Type B pancreatic cell (in vitro differentiated cells): ENCODE measurements at regions not wholly inside any gene's neighbourhood (a gene's known extent, or its start where the extent isn't known, plus 50 kb on each side); places are given as distances from the start of the nearest gene placed in this dataset.

Experiments
- DNase-seq: peaks from one replicate; pipeline ENCODE4 v3.0.0; 2021; ENCODE audit warnings: mixed read lengths; ENCODE audit not compliant: unreplicated experiment; ENCODE audit errors: extremely low spot score
- H3K27ac Mint-ChIP-seq: 2 replicates; pipeline ENCODE4 v1.8.0; 2021; ENCODE audit warnings: mild to moderate bottlenecking, mixed read lengths
- H3K27me3 Mint-ChIP-seq: 2 replicates; pipeline ENCODE4 v1.8.0; 2021; ENCODE audit warnings: mixed read lengths
- H3K36me3 Mint-ChIP-seq: 2 replicates; pipeline ENCODE4 v1.8.0; 2021; ENCODE audit warnings: mixed read lengths
- H3K4me1 Mint-ChIP-seq: one replicate; pipeline ENCODE4 v1.8.0; 2021; ENCODE audit warnings: mixed read lengths; ENCODE audit not compliant: unreplicated experiment
- H3K4me3 Mint-ChIP-seq: 2 replicates; pipeline ENCODE4 v1.8.0; 2021; ENCODE audit warnings: mild to moderate bottlenecking, mixed read lengths
- H3K9me3 Mint-ChIP-seq: 2 replicates; pipeline ENCODE4 v1.8.0; 2021; ENCODE audit warnings: mixed read lengths
- TF ChIP-seq, protein P1 (sequence below): fragments of 200-600 bp; sonication (generic); conservative IDR thresholded peaks from 2 replicates; pipeline ENCODE4 v1.5.0; 2021; ENCODE audit warnings: antibody characterized with exemption, mild to moderate bottlenecking

DNA sequence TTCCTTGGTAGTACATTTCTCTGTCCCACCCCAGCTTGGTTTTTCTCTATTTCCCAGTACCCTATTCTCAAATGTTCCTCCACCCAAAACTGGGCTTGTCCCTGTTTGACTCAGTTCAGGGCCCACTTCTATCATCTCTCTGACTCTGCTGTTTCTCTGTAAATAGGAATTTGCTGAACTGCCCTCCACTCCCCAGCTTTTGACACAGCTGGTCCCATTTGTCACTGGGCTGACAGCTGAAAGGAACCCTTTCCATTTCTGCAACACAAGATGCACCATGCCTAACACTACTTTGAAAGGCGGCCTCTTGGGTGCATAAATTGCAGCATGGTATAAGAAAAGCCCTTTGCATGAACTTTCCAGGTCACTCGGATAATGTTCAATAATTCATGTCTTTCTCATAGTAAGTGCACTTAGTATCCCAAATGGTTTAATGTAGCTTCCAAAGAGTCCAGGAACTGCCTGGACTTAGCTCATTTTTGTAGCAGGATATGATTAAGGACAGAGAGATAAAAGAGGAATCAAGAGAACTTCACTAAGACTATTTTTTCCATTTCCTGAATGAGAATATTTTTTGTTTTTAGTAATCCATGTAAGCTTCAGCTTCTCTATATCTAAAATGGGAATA, 256.7 kb downstream of the CDH11 start:
- TF ChIP-seq, protein P1, sequence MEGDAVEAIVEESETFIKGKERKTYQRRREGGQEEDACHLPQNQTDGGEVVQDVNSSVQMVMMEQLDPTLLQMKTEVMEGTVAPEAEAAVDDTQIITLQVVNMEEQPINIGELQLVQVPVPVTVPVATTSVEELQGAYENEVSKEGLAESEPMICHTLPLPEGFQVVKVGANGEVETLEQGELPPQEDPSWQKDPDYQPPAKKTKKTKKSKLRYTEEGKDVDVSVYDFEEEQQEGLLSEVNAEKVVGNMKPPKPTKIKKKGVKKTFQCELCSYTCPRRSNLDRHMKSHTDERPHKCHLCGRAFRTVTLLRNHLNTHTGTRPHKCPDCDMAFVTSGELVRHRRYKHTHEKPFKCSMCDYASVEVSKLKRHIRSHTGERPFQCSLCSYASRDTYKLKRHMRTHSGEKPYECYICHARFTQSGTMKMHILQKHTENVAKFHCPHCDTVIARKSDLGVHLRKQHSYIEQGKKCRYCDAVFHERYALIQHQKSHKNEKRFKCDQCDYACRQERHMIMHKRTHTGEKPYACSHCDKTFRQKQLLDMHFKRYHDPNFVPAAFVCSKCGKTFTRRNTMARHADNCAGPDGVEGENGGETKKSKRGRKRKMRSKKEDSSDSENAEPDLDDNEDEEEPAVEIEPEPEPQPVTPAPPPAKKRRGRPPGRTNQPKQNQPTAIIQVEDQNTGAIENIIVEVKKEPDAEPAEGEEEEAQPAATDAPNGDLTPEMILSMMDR: no peak
- Mint-ChIP-seq H3K27me3 (peaks cover 3% of the 10 kb centered on the region), H3K36me3 (no peaks in the 10 kb centered on the region), H3K9me3 (no peaks in the 10 kb centered on the region), H3K27ac (no peak overlapping the region), H3K4me3 (no peak overlapping the region), H3K4me1 (no peaks in the 10 kb centered on the region)
- DNase-seq: no peak

DNA sequence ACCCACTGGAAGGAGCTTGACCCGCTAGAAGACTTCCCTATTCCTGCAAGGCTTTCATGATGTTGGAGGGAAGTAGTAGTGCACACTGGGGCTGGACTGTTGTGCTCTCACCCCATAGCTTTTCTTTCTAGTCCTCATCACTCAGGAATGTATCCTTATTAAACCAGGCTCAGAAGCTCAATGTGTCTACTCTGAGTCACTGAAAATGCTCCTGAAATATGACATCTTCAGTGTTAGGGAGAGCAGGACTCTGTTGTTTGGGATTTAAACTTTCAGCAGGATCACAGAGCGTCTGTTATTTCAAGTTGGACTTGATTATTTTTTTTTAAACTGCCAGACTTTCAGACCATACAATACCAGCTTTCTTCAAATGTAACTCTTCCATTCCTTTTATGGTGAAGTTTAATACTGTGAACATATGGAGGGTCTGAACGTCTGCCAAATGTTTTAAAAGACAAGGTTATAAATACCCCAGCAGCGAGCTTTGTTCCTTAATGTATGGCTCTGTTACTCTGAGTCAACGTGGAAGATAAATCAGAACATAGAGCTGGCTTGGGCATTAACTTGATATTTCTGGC, 257.5 kb downstream of the CDH11 start:
- H3K4me3 Mint-ChIP-seq: no peak overlapping the region
- no peak for DNase-seq
- H3K9me3 Mint-ChIP-seq: no peaks in the 10 kb centered on the region
- no peaks in the 10 kb centered on the region for H3K36me3 Mint-ChIP-seq
- TF ChIP-seq, protein P1: no peak
- H3K4me1 Mint-ChIP-seq: no peaks in the 10 kb centered on the region
- H3K27ac Mint-ChIP-seq: no peak overlapping the region
- H3K27me3 Mint-ChIP-seq: peaks cover 3% of the 10 kb centered on the region

DNA sequence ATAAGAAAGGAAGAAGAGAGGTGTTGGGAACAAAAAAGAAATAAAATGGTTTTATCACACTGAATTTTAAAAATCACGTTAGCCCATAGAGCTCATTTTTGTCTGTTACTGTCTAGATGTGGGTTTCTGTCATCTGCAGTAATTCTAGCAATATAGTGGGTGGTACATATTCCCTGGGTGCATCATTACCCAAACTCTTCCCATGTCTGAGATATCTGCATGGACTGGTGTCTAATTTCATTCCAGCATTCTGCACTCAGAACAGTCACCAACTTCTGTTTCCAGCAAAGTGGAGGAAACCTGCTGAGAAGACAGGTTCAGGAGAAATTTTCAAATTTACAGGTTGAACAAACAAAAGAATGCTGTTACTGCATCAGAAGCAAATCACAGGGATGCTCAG, 263.8 kb downstream of the CDH11 start:
- H3K27ac Mint-ChIP-seq: no peak overlapping the region
- peaks cover 10% of the 10 kb centered on the region for H3K4me1 Mint-ChIP-seq
- H3K9me3 Mint-ChIP-seq: no peaks in the 10 kb centered on the region
- no peaks in the 10 kb centered on the region for H3K36me3 Mint-ChIP-seq
- TF ChIP-seq, protein P1: no peak
- no peak for DNase-seq
- H3K27me3 Mint-ChIP-seq: no peaks in the 10 kb centered on the region
- H3K4me3 Mint-ChIP-seq: no peak overlapping the region

DNA sequence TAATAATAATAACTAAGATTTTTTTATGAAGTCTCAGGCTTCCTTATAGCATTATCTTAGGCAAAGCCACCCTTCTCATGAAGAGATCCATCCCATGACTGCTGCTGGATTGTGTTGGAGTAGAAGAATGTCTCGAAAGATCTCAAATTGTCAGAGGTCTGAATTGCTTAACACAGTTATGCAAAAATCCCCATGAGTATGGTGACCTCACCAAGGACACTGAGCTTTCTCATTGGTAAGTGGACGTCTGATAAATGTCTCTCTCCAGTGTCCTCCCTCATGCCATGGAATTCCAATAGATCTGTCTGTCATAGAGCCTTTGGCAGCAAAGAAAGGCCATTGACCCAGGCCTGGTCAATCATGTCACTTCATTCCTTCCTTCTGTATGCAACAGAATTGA, 264.5 kb downstream of the CDH11 start:
- TF ChIP-seq, protein P1: no peak
- Mint-ChIP-seq H3K4me1 (peaks cover 10% of the 10 kb centered on the region), H3K27ac (no peak overlapping the region), H3K27me3 (no peaks in the 10 kb centered on the region), H3K4me3 (no peak overlapping the region), H3K9me3 (no peaks in the 10 kb centered on the region), H3K36me3 (no peaks in the 10 kb centered on the region)
- DNase-seq: no peak

DNA sequence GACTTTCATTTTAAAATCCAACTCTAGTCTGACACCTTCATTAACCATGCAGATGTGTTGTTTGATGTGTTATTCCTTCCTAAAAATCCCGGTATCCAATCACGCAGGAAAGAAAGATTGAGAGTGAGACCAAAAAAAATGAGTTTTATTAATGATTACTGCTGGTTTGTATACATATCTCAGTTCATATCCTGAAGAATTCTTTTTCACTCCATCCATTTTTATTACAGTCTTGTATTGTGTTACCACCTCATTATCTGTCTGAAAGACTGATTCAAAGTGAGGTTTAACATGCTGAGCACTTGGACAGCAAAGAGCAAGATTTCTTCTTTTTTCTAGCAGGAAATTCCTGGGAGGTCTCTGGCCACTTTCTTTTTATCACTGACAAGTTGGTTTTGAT, 268.3 kb downstream of the CDH11 start:
- TF ChIP-seq, protein P1: no peak
- peaks cover 10% of the 10 kb centered on the region for H3K4me1 Mint-ChIP-seq
- H3K36me3 Mint-ChIP-seq: no peaks in the 10 kb centered on the region
- DNase-seq: no peak
- no peak overlapping the region for H3K4me3 Mint-ChIP-seq
- H3K27ac Mint-ChIP-seq: no peak overlapping the region
- no peaks in the 10 kb centered on the region for H3K27me3 Mint-ChIP-seq
- H3K9me3 Mint-ChIP-seq: no peaks in the 10 kb centered on the region
